ENCODE measurements at regions not wholly inside any gene's neighbourhood (a gene's known extent, or its start where the extent isn't known, plus 50 kb on each side); places are given as distances from the start of the nearest gene placed in this dataset.

DNA sequence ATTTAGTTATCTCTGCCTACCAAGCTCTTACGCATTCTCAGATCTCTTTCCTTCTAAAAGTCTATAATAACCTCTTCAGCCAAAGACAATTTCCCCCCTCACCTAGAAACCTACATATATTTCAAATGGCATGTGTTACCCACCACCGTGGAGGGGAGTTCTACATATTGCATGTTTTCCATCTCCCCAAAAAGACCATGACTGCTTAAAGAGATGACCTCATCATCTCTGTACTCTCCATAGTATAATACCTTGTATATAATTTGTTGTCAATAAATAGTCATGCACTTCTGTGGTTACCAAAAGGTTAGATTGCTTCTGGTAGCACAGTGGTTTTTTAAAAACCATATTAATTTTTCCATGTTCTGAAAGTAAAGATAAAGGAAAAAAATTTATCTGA lies 148.4 kb downstream of the TBX18 start:
- no peak for TF ChIP-seq CTCF (IDR thresholded peaks at IDR 0.05)
- TF ChIP-seq POLR2A (IDR thresholded peaks at IDR 0.05): no peak

Measured in tibial nerve (tissue), 3 donors.